Right lung (tissue), 2 donors: ENCODE measurements at regions not wholly inside any gene's neighbourhood (a gene's known extent, or its start where the extent isn't known, plus 50 kb on each side); places are given as distances from the start of the nearest gene placed in this dataset.

Experiments used
- DNase-seq, 2 donors: peaks; one replicate each; pipeline ENCODE4 v3.0.0-alpha.2; 2013

- no peak for DNase-seq
Observed at GRCh38 chr11:62073061-62073460, 50.8 kb upstream of the INCENP start.

- DNase-seq: no peak
Observed at GRCh38 chr11:62071408-62071807, 52.4 kb upstream of the INCENP start.

- DNase-seq: no peak
Observed at GRCh38 chr11:62069986-62070919, 53.6 kb upstream of the INCENP start.

- no peak for DNase-seq
Observed at GRCh38 chr11:62069374-62069773, 54.4 kb upstream of the INCENP start.

- no peak for DNase-seq
Observed at GRCh38 chr11:62068730-62069129, 55.1 kb upstream of the INCENP start.

- no peak for DNase-seq
Observed at GRCh38 chr11:62067741-62068140, 56.1 kb upstream of the INCENP start.

- DNase-seq: no peak
Observed at GRCh38 chr11:62064221-62064620, 59.6 kb upstream of the INCENP start.

GRCh38 chr11:62062223-62062861 is 61.5 kb upstream of the INCENP start:
- DNase-seq: no peak

- DNase-seq: no peak
Observed at GRCh38 chr11:62061356-62062222, 62.2 kb upstream of the INCENP start.

GRCh38 chr11:62057069-62057468 is 66.7 kb upstream of the INCENP start:
- DNase-seq: no peak

GRCh38 chr11:62055970-62056369 is 67.8 kb upstream of the INCENP start:
- DNase-seq: no peak

GRCh38 chr11:62054484-62055121 is 69.2 kb upstream of the INCENP start:
- DNase-seq: no peak

GRCh38 chr11:62054081-62054480 is 69.7 kb upstream of the INCENP start:
- DNase-seq: no peak

- no peak for DNase-seq
Observed at GRCh38 chr11:62050716-62051115, 73.1 kb upstream of the INCENP start.

GRCh38 chr11:62048100-62048499 is 75.7 kb upstream of the INCENP start:
- no peak for DNase-seq

GRCh38 chr11:62046568-62047100 is 77.2 kb upstream of the INCENP start:
- DNase-seq: no peak

GRCh38 chr11:62044639-62045121 is 77.2 kb upstream of the FTH1 start:
- DNase-seq: no peak

- no peak for DNase-seq
Observed at GRCh38 chr11:62035293-62035692, 67.9 kb upstream of the FTH1 start.

GRCh38 chr11:62034036-62034338 is 66.6 kb upstream of the FTH1 start:
- DNase-seq: no peak

- DNase-seq: no peak
Observed at GRCh38 chr11:62033191-62034035, 66.0 kb upstream of the FTH1 start.
